ENCODE measurements at regions not wholly inside any gene's neighbourhood (a gene's known extent, or its start where the extent isn't known, plus 50 kb on each side); places are given as distances from the start of the nearest gene placed in this dataset.

DNA sequence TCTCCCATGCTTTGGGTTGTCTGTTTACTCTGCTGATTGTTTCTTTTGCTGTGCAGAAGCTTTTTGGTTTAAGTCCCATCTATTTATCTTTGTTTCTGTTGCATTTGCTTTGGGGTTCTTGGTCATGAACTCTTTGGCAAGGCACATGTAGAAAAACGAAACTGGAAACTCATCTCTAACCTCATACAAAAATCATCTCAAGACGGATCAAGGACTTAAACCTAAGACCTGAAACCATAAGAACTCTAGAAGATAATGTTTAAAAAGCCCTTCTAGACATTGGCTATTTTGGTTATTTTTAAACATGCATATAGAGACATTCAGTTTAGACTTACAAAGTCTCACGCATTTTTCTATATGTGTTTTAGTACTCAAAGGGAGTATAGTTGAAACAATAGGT is 1164.3 kb upstream of the GYPC start:
- DNase-seq (ENCODE audit: low read depth), result no peak

DNA sequence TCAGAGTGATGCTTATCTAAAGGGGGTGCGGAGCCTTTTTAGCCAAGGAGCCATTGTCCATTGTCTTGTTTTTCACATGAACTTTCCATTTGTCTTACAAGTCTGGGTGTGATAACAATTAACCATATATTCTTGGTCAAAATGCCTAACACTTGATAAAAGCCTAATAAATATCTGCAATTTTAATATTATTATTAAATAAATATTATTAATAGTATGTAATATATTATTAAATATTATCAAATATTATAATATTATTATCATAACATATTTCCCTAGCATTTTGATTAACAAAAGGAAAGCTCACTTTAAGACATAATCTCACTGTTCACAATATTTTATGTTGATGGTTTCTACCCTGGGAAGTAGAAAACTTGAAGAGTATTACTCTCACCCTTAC is 1143.6 kb upstream of the GYPC start:
- no peak for DNase-seq (ENCODE audit: low read depth)

DNA sequence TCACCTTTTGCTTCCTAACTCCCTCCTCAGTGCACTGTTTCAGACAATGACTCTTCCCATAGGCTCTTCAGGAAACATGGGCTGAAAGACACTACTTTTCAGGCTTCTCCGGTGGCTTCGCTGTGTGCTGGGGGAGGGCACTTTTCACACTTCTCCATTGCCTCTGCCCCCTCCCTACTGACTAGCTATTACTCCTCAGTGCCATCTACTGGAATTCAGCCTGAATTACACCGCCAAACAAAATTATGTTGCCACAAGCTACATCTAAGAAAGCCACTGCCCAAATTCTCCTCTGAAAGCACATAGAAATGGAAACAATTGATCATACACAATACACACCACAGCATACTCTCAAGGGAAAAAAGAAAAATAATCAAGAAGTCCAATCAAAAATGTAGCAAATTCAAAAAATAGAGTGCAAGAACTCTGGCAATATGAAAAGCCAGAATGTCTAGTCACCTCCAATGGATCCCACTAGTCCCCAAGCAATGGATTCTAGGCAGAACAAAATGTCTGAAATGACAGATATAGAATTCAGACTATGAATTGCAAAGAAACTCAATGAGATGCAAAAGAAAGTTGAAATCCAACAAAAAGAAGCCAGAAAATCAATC is 1139.4 kb upstream of the GYPC start:
- DNase-seq (ENCODE audit: low read depth), result no peak

GRCh38 chr2:125526093-125526492 is 1129.9 kb upstream of the GYPC start:
- DNase-seq (ENCODE audit: low read depth), result no peak

DNA sequence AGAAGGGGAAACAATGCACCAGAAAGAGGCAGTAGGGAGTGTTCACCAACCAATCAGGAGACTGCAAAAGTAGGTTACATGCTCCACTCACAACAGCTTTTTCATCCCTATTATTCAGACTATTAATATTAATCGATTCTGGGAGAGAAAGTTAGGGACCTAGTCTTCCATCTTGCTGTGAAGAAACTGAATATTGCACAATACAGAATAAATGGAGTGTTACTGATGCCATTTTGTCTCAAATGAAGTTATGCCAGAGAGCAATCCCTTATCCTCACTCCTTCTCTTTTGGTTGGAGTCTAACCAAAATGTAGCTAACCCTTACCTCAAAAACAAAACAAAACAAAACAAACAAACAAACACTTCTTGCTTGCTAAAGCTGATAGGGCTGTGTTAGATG is 1120.9 kb upstream of the GYPC start:
- no peak for DNase-seq (ENCODE audit: low read depth)

- DNase-seq (ENCODE audit: low read depth), result no peak
Observed at GRCh38 chr2:125543968-125544514, 1111.9 kb upstream of the GYPC start.

DNA sequence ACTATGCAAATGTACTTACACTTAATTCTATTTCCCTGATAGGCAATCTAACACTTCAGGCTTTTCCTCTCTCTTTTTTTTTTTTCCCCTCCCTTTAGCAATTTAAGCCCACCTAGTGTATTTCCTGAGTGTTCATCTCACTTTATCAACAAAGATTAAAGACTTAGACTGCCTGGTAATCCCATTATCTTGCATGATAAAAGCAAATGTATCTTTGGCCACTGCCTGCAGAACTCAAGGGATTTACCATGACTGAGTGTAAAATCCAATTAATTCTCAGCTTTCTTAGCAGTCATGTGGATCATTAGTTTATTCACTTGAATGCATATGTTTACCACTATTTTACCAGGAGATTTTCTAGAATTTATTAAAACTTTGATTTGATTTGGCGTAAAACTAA is 1102.2 kb upstream of the GYPC start:
- no peak for DNase-seq (ENCODE audit: low read depth)

DNA sequence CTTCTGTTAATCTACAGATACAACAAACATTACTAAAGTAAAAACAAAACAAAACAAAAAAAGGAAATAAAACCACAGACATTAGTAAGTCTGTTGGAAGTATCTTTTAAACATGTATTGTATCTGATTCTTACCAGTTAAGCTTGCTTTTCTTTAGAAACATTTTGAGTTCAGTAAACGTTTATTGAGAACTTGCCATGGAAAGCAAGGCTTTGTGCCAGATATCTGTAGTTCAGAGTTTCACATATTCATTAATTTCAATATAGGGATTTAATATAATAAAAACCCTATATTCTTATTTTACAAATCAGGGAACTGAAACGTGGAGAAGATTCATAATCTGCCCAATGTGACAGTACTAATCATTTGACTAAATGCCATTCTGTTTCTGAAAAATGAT is 1101.0 kb upstream of the GYPC start:
- no peak for DNase-seq (ENCODE audit: low read depth)

DNA sequence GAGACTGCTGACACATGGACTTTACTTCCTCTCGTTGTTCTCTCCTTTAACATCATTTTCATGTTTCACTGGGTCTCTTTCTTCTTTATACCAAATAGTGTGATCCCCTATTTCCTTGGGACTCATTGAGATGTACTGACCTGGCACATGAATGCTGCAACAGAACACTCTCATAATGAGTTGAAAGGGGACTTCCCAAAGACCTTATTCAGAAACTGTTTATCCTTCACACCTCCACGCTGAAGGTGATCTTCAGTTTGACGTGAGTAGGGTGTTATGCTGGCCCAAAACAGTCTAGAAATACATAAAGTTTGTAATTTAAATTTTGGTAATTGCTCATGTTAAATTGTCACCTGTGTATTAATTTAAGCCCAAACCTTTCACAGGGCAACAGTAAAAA is 1096.8 kb upstream of the GYPC start:
- no peak for DNase-seq (ENCODE audit: low read depth)

DNA sequence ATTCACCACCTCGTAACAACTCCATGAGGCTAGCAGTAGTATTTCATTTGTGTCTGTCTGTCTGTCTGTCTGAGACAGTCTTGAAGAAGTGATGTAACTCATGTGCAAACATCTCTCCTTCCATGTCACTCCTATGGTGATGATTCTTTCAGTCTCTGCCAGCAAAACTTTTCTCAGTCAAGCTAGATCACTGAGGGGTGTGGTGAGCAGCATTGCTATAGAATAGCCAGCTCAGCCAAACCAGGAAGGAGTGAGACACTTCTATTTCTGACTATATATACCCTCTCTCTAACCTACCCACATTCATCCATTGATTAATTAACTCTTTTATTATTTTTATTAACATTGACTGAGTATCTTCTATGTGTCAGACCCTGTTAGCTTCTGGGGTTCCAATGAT is 1095.1 kb upstream of the GYPC start:
- DNase-seq (ENCODE audit: low read depth), result no peak

- DNase-seq (ENCODE audit: low read depth), result no peak
Observed at GRCh38 chr2:125561302-125561701, 1094.7 kb upstream of the GYPC start.

DNA sequence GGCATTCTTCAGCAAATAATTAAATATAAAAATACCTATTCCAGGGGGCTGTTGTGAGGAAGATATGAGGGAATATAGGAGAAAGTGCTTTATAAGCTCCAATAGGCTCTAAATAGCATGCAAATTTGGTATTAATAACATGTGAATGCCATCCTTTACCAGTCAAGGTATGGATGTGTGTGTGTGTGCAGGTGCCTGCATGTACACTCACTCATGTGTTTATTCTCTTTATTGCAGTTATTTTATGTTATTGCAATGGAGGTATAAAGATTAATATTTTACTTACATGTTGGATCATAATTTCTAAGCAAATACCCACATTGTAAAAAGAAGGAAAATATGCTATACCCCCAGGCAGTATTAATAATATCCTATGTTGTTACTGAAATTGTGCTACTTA is 1093.0 kb upstream of the GYPC start:
- no peak for DNase-seq (ENCODE audit: low read depth)

DNA sequence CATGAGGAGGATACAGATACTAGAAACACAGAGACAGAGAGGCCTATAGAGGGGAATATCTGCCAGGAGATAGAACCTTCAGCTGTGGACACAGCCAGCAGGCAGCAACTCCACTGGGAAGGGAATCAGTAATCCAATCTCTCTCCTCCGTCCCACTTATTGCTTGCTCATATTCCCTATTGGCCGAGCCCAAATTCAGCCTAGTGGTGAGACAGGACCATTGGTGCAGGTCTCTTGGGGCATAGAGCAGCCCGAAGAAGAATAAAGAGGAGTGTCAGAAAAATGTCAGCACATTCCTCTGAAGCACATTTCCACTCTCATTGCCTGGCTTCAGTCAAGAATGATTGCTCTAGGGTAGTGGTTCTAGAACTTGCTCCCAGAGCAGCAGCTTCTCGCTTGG is 1091.5 kb upstream of the GYPC start:
- no peak for DNase-seq (ENCODE audit: low read depth)

DNA sequence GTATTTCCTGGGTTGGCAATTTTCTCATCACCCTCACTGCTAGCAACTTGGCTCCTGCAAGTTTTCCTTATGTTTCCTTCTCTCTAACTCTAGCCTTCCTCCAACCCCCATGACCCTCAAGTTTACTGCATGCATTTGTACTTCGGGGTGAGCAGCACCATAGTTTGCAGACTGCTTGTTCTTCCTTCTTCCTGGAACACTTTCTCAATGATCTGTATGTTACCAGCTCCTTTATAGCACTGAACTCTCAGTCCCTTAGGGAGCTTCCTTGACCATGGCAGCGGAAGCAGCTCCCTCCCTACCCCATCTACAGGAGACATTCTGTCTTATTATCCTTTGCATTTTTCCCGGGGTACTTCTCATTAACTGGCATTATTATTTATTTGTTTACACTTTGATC is 1089.5 kb upstream of the GYPC start:
- DNase-seq (ENCODE audit: low read depth), result no peak

DNA sequence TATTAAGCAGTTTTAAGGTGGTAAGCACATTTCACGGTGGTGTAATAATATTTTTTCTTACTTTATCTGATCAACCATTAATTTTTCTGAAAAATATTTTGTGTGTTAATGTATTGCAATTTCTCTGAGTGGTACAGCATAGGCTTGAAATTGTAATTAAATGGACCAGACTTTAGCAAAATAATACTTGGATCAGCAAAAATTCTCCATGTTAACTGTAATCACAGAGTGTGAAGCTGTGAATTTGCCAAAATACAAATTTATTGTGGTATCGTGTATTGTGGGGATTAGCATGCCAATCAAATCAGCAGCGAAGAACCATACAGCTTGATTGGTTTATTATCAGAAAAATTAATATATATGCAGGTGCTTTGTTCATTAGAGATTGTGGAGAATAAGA is 1088.9 kb upstream of the GYPC start:
- no peak for DNase-seq (ENCODE audit: low read depth)

DNA sequence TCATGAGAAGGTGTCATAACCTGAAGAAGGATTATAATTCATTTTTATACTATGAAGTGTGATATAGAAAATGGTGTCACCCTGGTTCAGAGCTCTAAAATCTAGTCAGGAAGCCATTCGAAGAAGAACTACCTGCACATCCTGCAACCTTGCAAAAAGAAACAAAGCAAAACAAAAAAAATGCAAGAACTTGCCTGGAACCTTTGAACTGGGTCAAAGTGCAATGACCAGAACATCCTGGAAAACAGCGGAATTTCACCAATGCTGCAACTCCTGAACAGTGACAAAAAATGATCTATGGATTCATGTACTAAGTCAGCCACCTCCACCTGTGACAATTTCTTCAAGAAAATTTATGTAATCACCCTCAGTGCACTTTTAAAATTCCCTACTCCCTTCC is 1083.3 kb upstream of the GYPC start:
- DNase-seq (ENCODE audit: low read depth), result no peak

DNA sequence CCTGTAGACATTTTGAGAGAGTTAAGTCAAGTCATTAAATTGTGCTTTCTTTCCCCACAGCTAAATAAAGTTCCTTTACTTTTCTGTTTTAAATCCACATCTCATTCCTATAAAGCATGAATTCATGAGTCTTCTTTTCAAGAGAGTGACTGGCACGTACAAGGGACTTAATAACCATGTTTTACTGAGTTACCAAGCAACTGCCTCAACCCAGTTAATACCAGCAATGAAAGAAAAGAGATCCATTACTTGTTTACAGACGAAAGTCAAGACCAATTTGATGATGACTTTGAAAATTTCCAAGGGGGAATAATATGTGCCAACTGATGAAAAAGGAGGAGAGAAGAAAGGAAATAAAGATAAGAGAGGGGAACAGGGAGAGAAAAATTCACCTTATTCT is 1082.5 kb upstream of the GYPC start:
- no peak for DNase-seq (ENCODE audit: low read depth)

DNA sequence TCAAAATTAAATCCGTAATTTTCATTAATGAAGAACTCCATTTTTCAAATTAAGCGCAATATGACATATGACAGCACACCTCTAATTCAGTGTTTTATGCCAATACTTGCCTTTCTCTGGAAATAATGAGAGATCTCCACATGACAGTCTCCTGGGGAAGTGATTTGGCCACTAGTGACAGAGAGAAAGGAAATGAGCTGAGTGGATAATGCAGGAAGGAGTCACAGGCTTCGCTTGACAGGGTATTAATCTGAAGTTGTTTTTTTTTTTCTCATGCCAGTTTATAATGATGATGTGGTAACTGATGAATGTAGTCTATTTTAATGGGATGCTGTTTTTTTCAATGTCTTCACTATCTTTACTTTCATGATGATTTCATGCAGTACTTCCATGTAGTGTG is 1079.4 kb upstream of the GYPC start:
- DNase-seq (ENCODE audit: low read depth), result no peak

- DNase-seq (ENCODE audit: low read depth), result no peak
Observed at GRCh38 chr2:125581557-125581956, 1074.4 kb upstream of the GYPC start.

GRCh38 chr2:125582516-125582915 is 1073.4 kb upstream of the GYPC start:
- no peak for DNase-seq (ENCODE audit: low read depth)

DNA sequence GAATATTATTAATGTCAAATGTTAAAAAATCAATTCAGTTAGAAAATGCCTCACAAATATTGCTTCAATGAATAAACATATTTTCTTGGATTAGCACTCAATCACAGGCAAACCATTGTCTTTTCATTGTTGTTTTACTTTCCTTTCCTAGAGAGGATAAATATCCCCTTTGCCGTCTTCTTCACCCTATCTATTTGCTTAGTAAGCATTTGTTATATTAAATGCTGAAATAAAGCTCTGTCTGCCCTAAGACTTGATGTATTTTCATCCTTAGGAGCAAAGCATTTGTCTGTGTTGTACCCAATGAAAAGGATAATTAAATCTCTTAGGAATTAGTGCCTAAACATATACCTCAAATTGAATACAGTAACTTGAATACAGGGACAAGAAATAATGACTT is 1071.2 kb upstream of the GYPC start:
- no peak for DNase-seq (ENCODE audit: low read depth)

DNA sequence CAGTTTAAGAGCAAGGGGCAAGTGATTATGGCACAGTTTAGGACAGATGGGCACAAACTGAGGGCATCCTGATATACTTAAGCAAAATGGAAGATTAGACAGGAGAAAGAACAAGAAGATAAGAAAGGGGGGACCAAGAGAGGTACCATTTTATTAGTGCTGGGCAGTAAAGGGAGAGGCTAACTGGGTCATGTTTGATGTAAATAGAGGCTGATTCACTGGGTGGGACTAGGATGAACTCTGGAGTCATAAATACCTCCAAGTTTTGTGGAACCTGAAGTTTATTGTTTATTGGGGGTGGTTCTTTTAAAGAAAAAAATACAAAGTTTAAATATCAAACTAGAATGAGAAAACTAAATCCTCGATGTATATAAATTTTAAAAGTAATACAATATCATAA is 1067.2 kb upstream of the GYPC start:
- no peak for DNase-seq (ENCODE audit: low read depth)

GRCh38 chr2:125591954-125592353 is 1064.0 kb upstream of the GYPC start:
- no peak for DNase-seq (ENCODE audit: low read depth)

DNA sequence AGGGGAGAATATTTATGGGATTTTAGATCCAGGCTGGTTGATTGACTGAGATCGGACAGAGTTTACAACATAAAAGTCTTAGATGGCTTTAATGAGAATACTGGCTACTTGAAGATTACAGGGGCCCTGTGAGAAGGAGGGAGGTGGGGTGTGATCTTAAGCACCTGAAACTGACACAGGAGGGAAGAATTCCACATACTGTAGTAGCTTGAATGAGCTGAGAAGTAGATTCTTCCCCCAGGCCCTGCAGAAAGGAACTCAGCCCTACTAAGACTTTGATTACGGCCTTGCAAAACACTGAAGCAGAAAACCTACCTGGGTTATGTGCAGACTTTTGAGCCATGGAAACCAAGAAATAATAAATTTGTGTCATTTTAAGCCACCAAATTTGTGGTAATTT is 1062.9 kb upstream of the GYPC start:
- no peak for DNase-seq (ENCODE audit: low read depth)

- no peak for DNase-seq (ENCODE audit: low read depth)
Observed at GRCh38 chr2:125596612-125597011, 1059.3 kb upstream of the GYPC start.

All from stimulated activated CD8-positive, alpha-beta memory T cell treated with anti-CD3 and anti-CD28 coated beads, Interleukin-15, amount 100 ng/mL, for 1 hour (primary cell).